HEK293 (cell line): ENCODE measurements at regions not wholly inside any gene's neighbourhood (a gene's known extent, or its start where the extent isn't known, plus 50 kb on each side); places are given as distances from the start of the nearest gene placed in this dataset.

Experiments
- CTCF ChIP-seq: fragments of 450-650 bp; formaldehyde crosslinking; IDR thresholded peaks from 2 replicates; pipeline ENCODE4 v1.5.1; 2016; ENCODE audit warnings: missing biosample characterization, missing genetic modification characterization
- KLF9 ChIP-seq: fragments of 450-650 bp; formaldehyde crosslinking; IDR thresholded peaks from 2 replicates; pipeline ENCODE4 v1.5.1; 2016; ENCODE audit warnings: missing biosample characterization, missing genetic modification characterization, low read depth
- ZBTB1 ChIP-seq: fragments of 450-650 bp; formaldehyde crosslinking; IDR thresholded peaks from 2 replicates; pipeline ENCODE4 v1.5.1; 2016; ENCODE audit warnings: missing biosample characterization, missing genetic modification characterization
- ZBTB44 ChIP-seq: fragments of 450-650 bp; IDR thresholded peaks from 2 replicates; pipeline ENCODE4 v1.5.1; 2018; ENCODE audit warnings: missing biosample characterization, mild to moderate bottlenecking, missing genetic modification characterization
- ZFP37 ChIP-seq: fragments of 450-650 bp; formaldehyde crosslinking; IDR thresholded peaks from 2 replicates; pipeline ENCODE4 v1.5.1; 2016; ENCODE audit warnings: missing biosample characterization, missing genetic modification characterization
- ZNF112 ChIP-seq: fragments of 450-650 bp; formaldehyde crosslinking; IDR thresholded peaks from 2 replicates; pipeline ENCODE4 v1.5.0; 2017; ENCODE audit warnings: missing biosample characterization, missing genetic modification characterization
- ZNF157 ChIP-seq: fragments of 450-650 bp; formaldehyde crosslinking; IDR thresholded peaks from 2 replicates; pipeline ENCODE4 v1.5.1; 2016; ENCODE audit warnings: missing biosample characterization, missing genetic modification characterization
- ZNF311 ChIP-seq: fragments of 450-650 bp; formaldehyde crosslinking; IDR thresholded peaks from 2 replicates; pipeline ENCODE4 v1.5.1; 2017; ENCODE audit warnings: missing biosample characterization, missing genetic modification characterization, borderline replicate concordance
- ZNF433 ChIP-seq: fragments of 450-650 bp; formaldehyde crosslinking; IDR thresholded peaks from 2 replicates; pipeline ENCODE4 v1.5.1; 2016; ENCODE audit warnings: missing biosample characterization, missing genetic modification characterization, low read depth

DNA sequence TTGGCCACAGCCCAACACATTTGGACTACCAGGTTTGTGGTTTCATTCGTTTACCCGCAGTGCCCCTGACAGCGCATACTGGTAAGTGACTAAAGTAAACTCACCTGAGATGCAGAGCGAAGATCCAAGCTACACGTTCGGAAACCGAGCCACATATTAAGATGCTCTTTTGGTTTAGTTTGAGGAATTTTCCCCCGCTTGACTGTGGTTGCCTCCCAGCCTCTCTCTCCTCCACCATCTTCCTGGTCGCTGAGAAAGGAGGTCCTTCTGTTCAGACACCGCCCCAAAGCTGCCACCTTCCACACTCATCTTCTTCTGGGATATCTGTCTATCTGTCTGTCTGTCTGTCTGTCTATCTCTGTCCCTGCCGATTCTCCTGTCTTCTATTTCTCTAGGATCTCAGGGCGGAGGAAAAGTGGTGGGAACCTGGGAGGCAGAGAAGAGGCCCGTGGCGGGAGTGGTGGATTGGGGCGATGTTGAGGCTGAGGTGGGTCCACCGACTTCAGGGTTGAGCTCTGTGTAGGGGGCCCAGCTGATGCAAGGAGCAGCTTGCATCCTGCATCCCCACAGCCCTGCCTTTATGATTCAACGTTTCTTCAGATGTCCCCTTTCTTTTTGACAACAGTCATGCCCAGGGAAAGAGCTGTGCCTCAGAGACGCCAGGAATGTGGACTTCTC is 196.9 kb upstream of the ZNF184 start:
- TF ChIP-seq ZBTB44 (tag by site-specific recombination) (no peak), KLF9 (tag by site-specific recombination) (no peak), CTCF (tag by site-specific recombination) (no peak), ZNF112 (tag by site-specific recombination) (no peak), ZNF311 (no peak), ZBTB1 (tag by site-specific recombination) (no peak), ZFP37 (tag by site-specific recombination) (no peak), ZNF157 (tag by site-specific recombination) (no peak), ZNF433 (no peak)
